ENCODE measurements at regions not wholly inside any gene's neighbourhood (a gene's known extent, or its start where the extent isn't known, plus 50 kb on each side); places are given as distances from the start of the nearest gene placed in this dataset.

DNA sequence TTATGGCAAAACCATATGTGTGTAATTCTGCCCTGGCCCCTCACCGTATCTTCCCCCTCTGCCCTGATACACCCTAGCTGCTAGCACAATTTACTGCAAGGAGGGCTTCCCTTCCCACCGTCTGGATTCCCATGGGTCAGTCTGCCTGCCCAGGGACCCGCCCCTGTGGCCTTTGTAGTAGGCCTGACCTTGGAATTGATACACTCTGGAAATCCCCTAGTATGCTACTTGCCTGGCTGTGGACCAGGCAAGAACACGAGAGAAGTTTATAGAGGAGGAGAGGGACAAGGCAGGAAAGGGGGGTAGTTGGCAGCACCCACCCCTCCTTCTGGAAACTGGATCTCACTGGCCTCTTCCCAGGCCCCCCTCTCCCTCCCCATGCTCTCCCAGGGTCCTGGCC, 115.8 kb upstream of the CCL21 start:
- TF ChIP-seq, protein P1, sequence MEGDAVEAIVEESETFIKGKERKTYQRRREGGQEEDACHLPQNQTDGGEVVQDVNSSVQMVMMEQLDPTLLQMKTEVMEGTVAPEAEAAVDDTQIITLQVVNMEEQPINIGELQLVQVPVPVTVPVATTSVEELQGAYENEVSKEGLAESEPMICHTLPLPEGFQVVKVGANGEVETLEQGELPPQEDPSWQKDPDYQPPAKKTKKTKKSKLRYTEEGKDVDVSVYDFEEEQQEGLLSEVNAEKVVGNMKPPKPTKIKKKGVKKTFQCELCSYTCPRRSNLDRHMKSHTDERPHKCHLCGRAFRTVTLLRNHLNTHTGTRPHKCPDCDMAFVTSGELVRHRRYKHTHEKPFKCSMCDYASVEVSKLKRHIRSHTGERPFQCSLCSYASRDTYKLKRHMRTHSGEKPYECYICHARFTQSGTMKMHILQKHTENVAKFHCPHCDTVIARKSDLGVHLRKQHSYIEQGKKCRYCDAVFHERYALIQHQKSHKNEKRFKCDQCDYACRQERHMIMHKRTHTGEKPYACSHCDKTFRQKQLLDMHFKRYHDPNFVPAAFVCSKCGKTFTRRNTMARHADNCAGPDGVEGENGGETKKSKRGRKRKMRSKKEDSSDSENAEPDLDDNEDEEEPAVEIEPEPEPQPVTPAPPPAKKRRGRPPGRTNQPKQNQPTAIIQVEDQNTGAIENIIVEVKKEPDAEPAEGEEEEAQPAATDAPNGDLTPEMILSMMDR (IDR thresholded peaks at IDR 0.05): no peak
- TF ChIP-seq POLR2A (IDR thresholded peaks at IDR 0.05) (no peak), POLR2AphosphoS5 (IDR thresholded peaks at IDR 0.05) (no peak)

Data from upper lobe of left lung (tissue), 4 donors.